WTC11 (cell line): ENCODE measurements at regions not wholly inside any gene's neighbourhood (a gene's known extent, or its start where the extent isn't known, plus 50 kb on each side); places are given as distances from the start of the nearest gene placed in this dataset.

Source experiments
- ATAC-seq: fragments of 200-7000 bp; cut with Tn5 transposase; 2 replicates; pipeline ENCODE4 v1.10.0; 2021; ENCODE audit warnings: mild to moderate bottlenecking, moderate library complexity
- CTCF ChIA-PET: fragments of 300-600 bp; sonication (Branson Sonifier 250); formaldehyde crosslinking; loops from one replicate; lab custom pipeline; 2021; ENCODE audit warnings: antibody characterized with exemption; lab: Charles Lee
- POLR2A ChIA-PET: fragments of 350-600 bp; sonication (Branson Sonifier 250); formaldehyde crosslinking; loops from one replicate; lab custom pipeline; 2021; ENCODE audit warnings: antibody characterized with exemption; lab: Charles Lee
- DNase-seq: peaks from one replicate; pipeline ENCODE4 v3.0.0; 2021; ENCODE audit warnings: low spot score
- H3K27ac Mint-ChIP-seq: 2 replicates; pipeline ENCODE4 v1.8.0; 2021; ENCODE audit warnings: mixed read lengths
- H3K27me3 Mint-ChIP-seq: 2 replicates; pipeline ENCODE4 v1.8.0; 2021; ENCODE audit warnings: low read depth, mild to moderate bottlenecking, moderate library complexity, mixed read lengths
- H3K36me3 Mint-ChIP-seq: 2 replicates; pipeline ENCODE4 v1.8.0; 2021; ENCODE audit warnings: mixed read lengths
- H3K4me1 Mint-ChIP-seq: 2 replicates; pipeline ENCODE4 v1.8.0; 2022; ENCODE audit warnings: mixed read lengths
- H3K4me3 Mint-ChIP-seq: 2 replicates; pipeline ENCODE4 v1.8.0; 2021; ENCODE audit warnings: mild to moderate bottlenecking, moderate library complexity, mixed read lengths
- H3K9me3 Mint-ChIP-seq: 2 replicates; pipeline ENCODE4 v1.8.0; 2021; ENCODE audit warnings: mixed read lengths
- AR ChIP-seq: fragments of 250-450 bp; sonication (Bioruptor Pico); IDR thresholded peaks from 2 replicates; pipeline ENCODE4 v1.9.0; 2021; ENCODE audit warnings: mild to moderate bottlenecking
- CREM ChIP-seq: sonication (generic); formaldehyde crosslinking; IDR thresholded peaks from 2 replicates; pipeline ENCODE4 v1.8.1; 2022; ENCODE audit warnings: mild to moderate bottlenecking, missing genetic modification reagents, moderate library complexity
- E2F1 ChIP-seq: sonication (generic); formaldehyde crosslinking; IDR thresholded peaks from 2 replicates; pipeline ENCODE4 v1.8.0; 2022; ENCODE audit warnings: mild to moderate bottlenecking, missing genetic modification reagents
- E2F4 ChIP-seq: sonication (generic); formaldehyde crosslinking; IDR thresholded peaks from 2 replicates; pipeline ENCODE4 v1.8.1; 2022; ENCODE audit warnings: low read depth, mild to moderate bottlenecking, moderate library complexity, missing genetic modification reagents, borderline replicate concordance
- ESRRA ChIP-seq: sonication (generic); formaldehyde crosslinking; IDR thresholded peaks from 2 replicates; pipeline ENCODE4 v1.8.1; 2022; ENCODE audit warnings: mild to moderate bottlenecking, missing genetic modification reagents, borderline replicate concordance
- GRHL2 ChIP-seq: fragments of 250-450 bp; sonication (Bioruptor Pico); IDR thresholded peaks from 2 replicates; pipeline ENCODE4 v1.8.0; 2022; ENCODE audit warnings: mild to moderate bottlenecking, moderate library complexity; ENCODE audit not compliant: insufficient replicate concordance, severe bottlenecking
- JAZF1 ChIP-seq: fragments of 250-450 bp; sonication (Bioruptor Pico); IDR thresholded peaks from 2 replicates; pipeline ENCODE4 v1.9.0; 2021; ENCODE audit warnings: moderate library complexity, mild to moderate bottlenecking, inconsistent platforms
- NFE2L1 ChIP-seq: sonication (generic); formaldehyde crosslinking; IDR thresholded peaks from 2 replicates; pipeline ENCODE4 v1.8.1; 2023; ENCODE audit warnings: missing genetic modification reagents
- NFYB ChIP-seq: sonication (generic); formaldehyde crosslinking; conservative IDR thresholded peaks from 2 replicates; pipeline ENCODE4 v1.8.0; 2022; ENCODE audit warnings: low read depth, missing genetic modification reagents
- PRDM15 ChIP-seq: sonication (generic); formaldehyde crosslinking; IDR thresholded peaks from 2 replicates; pipeline ENCODE4 v1.8.0; 2022; ENCODE audit warnings: missing genetic modification reagents
- SMAD4 ChIP-seq: sonication (generic); formaldehyde crosslinking; IDR thresholded peaks from 2 replicates; pipeline ENCODE4 v1.8.0; 2022; ENCODE audit warnings: mild to moderate bottlenecking, missing genetic modification reagents
- TCF7 ChIP-seq: sonication (generic); formaldehyde crosslinking; IDR thresholded peaks from 2 replicates; pipeline ENCODE4 v1.8.0; 2022; ENCODE audit warnings: mild to moderate bottlenecking, low read depth, missing genetic modification reagents, moderate library complexity
- TP53 ChIP-seq: sonication (generic); formaldehyde crosslinking; IDR thresholded peaks from 2 replicates; pipeline ENCODE4 v1.8.1; 2023; ENCODE audit warnings: mild to moderate bottlenecking, missing genetic modification reagents
- ZBTB21 ChIP-seq: sonication (generic); formaldehyde crosslinking; IDR thresholded peaks from 2 replicates; pipeline ENCODE4 v1.8.1; 2023; ENCODE audit warnings: mild to moderate bottlenecking, missing genetic modification reagents, borderline replicate concordance
- ZNF121 ChIP-seq: sonication (generic); formaldehyde crosslinking; IDR thresholded peaks from 2 replicates; pipeline ENCODE4 v1.8.0; 2023; ENCODE audit warnings: missing genetic modification reagents
- ZNF138 ChIP-seq: sonication (generic); formaldehyde crosslinking; conservative IDR thresholded peaks from 2 replicates; pipeline ENCODE4 v1.8.1; 2022; ENCODE audit warnings: mild to moderate bottlenecking, moderate library complexity, missing genetic modification reagents
- ZNF263 ChIP-seq: sonication (generic); formaldehyde crosslinking; IDR thresholded peaks from 2 replicates; pipeline ENCODE4 v1.8.1; 2022; ENCODE audit warnings: low read depth, mild to moderate bottlenecking, moderate library complexity, missing genetic modification reagents
- ZNF396 ChIP-seq: fragments of 250-450 bp; sonication (Bioruptor Pico); IDR thresholded peaks from 2 replicates; pipeline ENCODE4 v1.8.0; 2021; ENCODE audit warnings: mild to moderate bottlenecking, moderate library complexity, borderline replicate concordance
- ZNF416 ChIP-seq: fragments of 250-450 bp; sonication (Bioruptor Pico); IDR thresholded peaks from 2 replicates; pipeline ENCODE4 v1.9.0; 2021; ENCODE audit warnings: mild to moderate bottlenecking, inconsistent platforms
- TF ChIP-seq, protein P1 (sequence below): sonication (generic); formaldehyde crosslinking; IDR thresholded peaks from 2 replicates; pipeline ENCODE4 v1.8.1; 2022; ENCODE audit warnings: low read depth, missing genetic modification reagents, borderline replicate concordance
- TF ChIP-seq, protein P2 (sequence below): sonication (generic); formaldehyde crosslinking; IDR thresholded peaks from 2 replicates; pipeline ENCODE4 v1.8.1; 2023; ENCODE audit warnings: mild to moderate bottlenecking, missing genetic modification reagents, moderate library complexity
- TF ChIP-seq, protein P3 (sequence below): sonication (generic); formaldehyde crosslinking; IDR thresholded peaks from 2 replicates; pipeline ENCODE4 v1.8.0; 2023; ENCODE audit warnings: mild to moderate bottlenecking, missing genetic modification reagents
- TF ChIP-seq, protein P4 (sequence below): fragments of 250-450 bp; sonication (Bioruptor Pico); IDR thresholded peaks from 2 replicates; pipeline ENCODE4 v1.9.0; 2021; ENCODE audit warnings: mild to moderate bottlenecking

- Mint-ChIP-seq H3K4me3 (no peak overlapping the region), H3K27me3 (no peaks in the 10 kb centered on the region), H3K9me3 (peaks cover 4% of the 10 kb centered on the region), H3K36me3 (peaks cover 3% of the 10 kb centered on the region; the same call in 1 of the 2 replicates), H3K4me1 (0 out of 2 replicates have a peak, but pooled peaks cover 2% of the 10 kb centered on the region), H3K27ac (no peak overlapping the region)
- no peak for ATAC-seq
- POLR2A ChIA-PET = no interaction called here
- TF ChIP-seq TP53 (CRISPR knock-in tag) (no peak), ZNF121 (no peak), PRDM15 (CRISPR knock-in tag) (no peak), ZNF138 (CRISPR knock-in tag) (no peak), E2F4 (CRISPR knock-in tag) (no peak), ZBTB21 (no peak), NFYB (CRISPR knock-in tag) (no peak), CREM (no peak), JAZF1 (CRISPR knock-in tag) (no peak), ZNF396 (CRISPR knock-in tag) (no peak)
- TF ChIP-seq, protein P1, sequence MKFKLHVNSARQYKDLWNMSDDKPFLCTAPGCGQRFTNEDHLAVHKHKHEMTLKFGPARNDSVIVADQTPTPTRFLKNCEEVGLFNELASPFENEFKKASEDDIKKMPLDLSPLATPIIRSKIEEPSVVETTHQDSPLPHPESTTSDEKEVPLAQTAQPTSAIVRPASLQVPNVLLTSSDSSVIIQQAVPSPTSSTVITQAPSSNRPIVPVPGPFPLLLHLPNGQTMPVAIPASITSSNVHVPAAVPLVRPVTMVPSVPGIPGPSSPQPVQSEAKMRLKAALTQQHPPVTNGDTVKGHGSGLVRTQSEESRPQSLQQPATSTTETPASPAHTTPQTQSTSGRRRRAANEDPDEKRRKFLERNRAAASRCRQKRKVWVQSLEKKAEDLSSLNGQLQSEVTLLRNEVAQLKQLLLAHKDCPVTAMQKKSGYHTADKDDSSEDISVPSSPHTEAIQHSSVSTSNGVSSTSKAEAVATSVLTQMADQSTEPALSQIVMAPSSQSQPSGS (CRISPR knock-in tag) = no peak
- TF ChIP-seq, protein P2, sequence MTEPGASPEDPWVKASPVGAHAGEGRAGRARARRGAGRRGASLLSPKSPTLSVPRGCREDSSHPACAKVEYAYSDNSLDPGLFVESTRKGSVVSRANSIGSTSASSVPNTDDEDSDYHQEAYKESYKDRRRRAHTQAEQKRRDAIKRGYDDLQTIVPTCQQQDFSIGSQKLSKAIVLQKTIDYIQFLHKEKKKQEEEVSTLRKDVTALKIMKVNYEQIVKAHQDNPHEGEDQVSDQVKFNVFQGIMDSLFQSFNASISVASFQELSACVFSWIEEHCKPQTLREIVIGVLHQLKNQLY (CRISPR knock-in tag) = no peak
- TF ChIP-seq, protein P3, sequence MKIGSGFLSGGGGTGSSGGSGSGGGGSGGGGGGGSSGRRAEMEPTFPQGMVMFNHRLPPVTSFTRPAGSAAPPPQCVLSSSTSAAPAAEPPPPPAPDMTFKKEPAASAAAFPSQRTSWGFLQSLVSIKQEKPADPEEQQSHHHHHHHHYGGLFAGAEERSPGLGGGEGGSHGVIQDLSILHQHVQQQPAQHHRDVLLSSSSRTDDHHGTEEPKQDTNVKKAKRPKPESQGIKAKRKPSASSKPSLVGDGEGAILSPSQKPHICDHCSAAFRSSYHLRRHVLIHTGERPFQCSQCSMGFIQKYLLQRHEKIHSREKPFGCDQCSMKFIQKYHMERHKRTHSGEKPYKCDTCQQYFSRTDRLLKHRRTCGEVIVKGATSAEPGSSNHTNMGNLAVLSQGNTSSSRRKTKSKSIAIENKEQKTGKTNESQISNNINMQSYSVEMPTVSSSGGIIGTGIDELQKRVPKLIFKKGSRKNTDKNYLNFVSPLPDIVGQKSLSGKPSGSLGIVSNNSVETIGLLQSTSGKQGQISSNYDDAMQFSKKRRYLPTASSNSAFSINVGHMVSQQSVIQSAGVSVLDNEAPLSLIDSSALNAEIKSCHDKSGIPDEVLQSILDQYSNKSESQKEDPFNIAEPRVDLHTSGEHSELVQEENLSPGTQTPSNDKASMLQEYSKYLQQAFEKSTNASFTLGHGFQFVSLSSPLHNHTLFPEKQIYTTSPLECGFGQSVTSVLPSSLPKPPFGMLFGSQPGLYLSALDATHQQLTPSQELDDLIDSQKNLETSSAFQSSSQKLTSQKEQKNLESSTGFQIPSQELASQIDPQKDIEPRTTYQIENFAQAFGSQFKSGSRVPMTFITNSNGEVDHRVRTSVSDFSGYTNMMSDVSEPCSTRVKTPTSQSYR (CRISPR knock-in tag) = no peak
- CTCF ChIA-PET = no interaction called here
- DNase-seq = no peak
Measured at GRCh38 chr1:195933835-195934234, 674.4 kb downstream of the KCNT2 start.

GRCh38 chr1:195915826-195916225 lies 692.4 kb downstream of the KCNT2 start:
- ChIA-PET CTCF (no interaction called here), POLR2A (no interaction called here)
- no peak overlapping the region for H3K4me3 Mint-ChIP-seq
- H3K27ac Mint-ChIP-seq = no peak overlapping the region
- no peaks in the 10 kb centered on the region for H3K27me3 Mint-ChIP-seq
- DNase-seq (no peak), ATAC-seq (no peak)
- H3K4me1 Mint-ChIP-seq = no peaks in the 10 kb centered on the region
- peaks cover 14% of the 10 kb centered on the region for H3K9me3 Mint-ChIP-seq
- peaks cover 10% of the 10 kb centered on the region for H3K36me3 Mint-ChIP-seq
- no peak for TF ChIP-seq E2F1 (CRISPR knock-in tag)
- no peak for TF ChIP-seq ZNF416 (CRISPR knock-in tag)
- TF ChIP-seq ZNF263 (CRISPR knock-in tag) = no peak
- TF ChIP-seq, protein P4, sequence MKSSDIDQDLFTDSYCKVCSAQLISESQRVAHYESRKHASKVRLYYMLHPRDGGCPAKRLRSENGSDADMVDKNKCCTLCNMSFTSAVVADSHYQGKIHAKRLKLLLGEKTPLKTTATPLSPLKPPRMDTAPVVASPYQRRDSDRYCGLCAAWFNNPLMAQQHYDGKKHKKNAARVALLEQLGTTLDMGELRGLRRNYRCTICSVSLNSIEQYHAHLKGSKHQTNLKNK (CRISPR knock-in tag) = no peak
- no peak for TF ChIP-seq GRHL2 (CRISPR knock-in tag)
- TF ChIP-seq NFE2L1 (CRISPR knock-in tag) = no peak
- no peak for TF ChIP-seq ESRRA (CRISPR knock-in tag)
- TF ChIP-seq TCF7 (CRISPR knock-in tag) = no peak
- TF ChIP-seq AR (CRISPR knock-in tag) = no peak
- no peak for TF ChIP-seq SMAD4 (CRISPR knock-in tag)
